HL-60/S4 treated with phorbol 12-myristate 13-acetate at 8.2 ng/mL for 4 days and 3 days (cell line): ENCODE measurements at regions not wholly inside any gene's neighbourhood (a gene's known extent, or its start where the extent isn't known, plus 50 kb on each side); places are given as distances from the start of the nearest gene placed in this dataset.

Experiments used
- in situ Hi-C: fragments of 300-500 bp; cut with MboI; formaldehyde crosslinking; loops from 2 replicates; pipeline ENCODE4 v1.15.0; 2022; ENCODE audit warnings: low sequenced_read_pairs

DNA sequence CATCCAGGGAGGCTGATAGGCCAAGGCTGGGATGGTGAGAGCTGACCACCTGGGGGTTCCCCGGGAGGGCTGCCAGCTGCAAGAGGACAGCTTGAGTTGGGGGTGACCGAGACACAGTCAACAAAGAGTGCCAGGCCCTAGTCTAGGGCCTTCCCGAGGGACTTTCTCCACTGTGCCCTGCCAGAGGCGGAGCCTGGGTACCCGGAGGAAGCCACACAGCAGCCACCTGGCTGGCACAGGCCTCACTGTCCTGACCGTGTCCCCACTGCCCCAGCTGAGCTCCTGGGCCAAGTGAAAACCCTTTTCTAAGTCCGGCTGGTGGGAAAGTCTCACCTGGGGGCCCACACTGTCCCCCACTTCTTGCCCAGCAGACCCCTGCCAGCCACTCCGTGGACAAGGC, 71.9 kb upstream of the GSE1 start:
- in situ Hi-C loops: no loop called here

DNA sequence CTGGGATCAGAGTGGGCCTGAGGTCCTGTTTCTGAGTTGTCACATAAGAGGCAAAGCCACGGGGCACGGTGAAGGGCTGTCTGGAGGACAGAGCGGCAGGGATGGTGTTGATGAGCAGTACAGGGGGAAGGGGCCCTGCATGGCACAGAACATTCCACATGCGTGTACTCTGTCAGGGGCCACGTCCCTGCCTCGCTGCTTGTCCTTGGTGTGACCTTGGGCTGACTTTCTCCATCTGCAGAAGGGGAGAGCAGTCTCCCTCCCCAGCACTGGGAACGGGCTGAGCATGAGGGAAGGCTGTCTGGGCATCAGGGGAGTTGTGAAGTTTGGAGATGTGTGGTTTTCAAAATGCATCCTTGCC, 71.5 kb upstream of the GSE1 start:
- in situ Hi-C loops: no loop called here

DNA sequence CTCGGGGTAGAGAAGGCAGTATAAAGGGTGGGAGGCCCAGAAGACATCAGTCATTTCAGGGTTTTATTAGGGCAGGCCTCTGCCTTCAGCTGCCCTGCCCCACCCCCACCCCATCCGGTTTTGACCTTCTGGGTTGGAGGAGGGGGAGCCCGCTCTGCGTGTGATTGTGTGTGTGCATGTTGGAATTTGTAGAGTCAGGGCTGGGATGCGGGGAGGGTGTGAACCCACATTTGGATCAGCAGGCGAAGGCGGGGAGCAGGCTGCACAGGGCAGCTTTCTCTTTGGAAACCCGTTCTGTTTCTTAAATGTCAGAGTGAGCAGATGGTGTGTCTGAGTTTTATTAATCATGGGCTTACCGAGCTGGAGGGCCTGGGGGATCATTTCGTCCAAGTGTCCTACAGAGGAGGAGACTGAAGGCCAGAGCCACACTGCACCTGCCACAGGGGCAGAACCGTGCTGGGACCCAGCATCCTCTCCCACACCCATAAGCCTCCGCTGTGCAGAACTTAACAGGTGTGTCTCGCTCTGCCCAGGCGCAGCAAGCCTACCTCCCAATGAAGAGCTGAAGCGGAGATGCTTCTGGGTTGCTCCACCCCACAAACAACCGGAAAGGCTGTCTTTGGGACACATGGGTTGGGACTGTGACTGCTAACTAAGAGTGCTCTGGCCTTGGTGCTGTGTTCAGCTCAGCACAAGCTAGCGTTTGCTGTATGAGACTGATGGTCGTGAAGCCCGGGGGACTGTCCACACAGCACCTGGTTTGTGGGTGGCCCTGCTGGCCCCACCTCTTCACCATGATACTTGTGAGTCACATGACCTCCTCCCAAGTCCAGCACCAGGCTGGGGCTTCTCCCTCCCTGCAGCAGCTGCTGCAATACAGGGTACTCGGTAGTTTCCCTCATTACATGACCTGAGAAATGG, 70.9 kb upstream of the GSE1 start:
- in situ Hi-C loops: no loop called here

GRCh38 chr16:85543536-85543935, 69.6 kb upstream of the GSE1 start:
- in situ Hi-C loops: no loop called here

DNA sequence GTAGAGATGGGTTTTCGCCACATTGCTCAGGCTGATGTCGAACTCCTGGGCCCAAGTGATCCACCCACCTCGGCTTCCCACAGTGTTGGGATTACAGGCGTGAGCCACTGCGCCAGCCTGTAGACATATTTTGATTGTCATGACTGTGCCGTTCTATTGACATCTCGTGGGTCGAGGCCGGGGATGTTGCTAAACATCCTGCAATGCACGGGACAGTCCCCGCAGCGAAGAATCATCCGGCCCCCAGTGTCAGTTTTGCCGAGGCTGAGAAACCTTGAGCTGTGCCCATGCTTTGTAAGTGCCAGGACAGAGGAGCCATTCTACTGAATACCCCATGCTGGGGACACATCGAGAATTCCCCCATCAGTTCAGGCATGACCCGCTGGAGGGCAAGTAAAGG, 69.1 kb upstream of the GSE1 start:
- in situ Hi-C loops: no loop called here

DNA sequence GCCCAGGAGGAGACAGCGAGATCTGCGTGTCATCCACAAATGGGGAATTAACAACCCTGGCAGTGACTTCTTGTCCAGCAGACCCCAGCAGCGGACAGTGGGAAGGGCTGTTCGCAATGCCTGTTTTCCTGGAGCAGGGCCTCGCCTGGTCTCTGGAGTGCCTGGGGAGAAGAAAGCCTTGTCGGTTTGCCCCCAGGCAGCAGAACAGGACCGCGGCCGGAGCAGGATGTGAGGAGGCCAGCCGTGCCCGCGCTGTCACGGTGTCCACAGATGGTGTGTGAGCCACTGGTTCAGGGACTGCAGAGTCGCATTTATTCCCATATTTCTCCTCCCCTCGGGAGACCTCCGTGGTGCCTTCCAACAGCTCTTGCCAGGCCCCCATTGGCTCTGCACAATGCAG, 68.5 kb upstream of the GSE1 start:
- in situ Hi-C loops: no loop called here

- in situ Hi-C loops: no loop called here
These were observed 67.8 kb upstream of the GSE1 start for GRCh38 chr16:85545227-85545818.

GRCh38 chr16:85546585-85547447, 66.3 kb upstream of the GSE1 start:
- in situ Hi-C loops: no loop called here

DNA sequence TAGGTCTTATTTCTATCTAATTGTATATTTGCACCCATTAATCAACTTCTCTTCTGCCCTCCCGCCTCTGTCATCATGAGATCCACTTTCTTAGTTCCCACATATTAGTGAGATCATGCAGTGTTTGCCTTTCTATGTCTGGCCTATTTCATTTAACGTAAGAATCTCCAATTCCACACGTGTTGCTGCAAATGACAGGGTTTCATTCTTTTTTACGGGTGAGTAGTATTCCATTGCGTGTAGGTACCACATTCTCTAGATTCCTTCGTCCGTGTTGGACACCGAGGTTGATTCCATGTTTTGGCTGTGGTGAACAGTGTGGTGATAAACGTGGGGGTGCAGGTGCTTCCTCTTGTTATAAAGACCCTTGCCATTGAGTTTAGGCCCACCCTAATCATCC, 64.7 kb upstream of the GSE1 start:
- in situ Hi-C loops: no loop called here

GRCh38 chr16:85549766-85550421, 63.2 kb upstream of the GSE1 start:
- in situ Hi-C loops: no loop called here

- in situ Hi-C loops: no loop called here
These were observed 62.7 kb upstream of the GSE1 start for GRCh38 chr16:85550422-85550864.

- in situ Hi-C loops: no loop called here
These were observed 61.9 kb upstream of the GSE1 start for GRCh38 chr16:85550953-85551924.

- in situ Hi-C loops: no loop called here
These were observed 60.1 kb upstream of the GSE1 start for GRCh38 chr16:85552980-85553435.

DNA sequence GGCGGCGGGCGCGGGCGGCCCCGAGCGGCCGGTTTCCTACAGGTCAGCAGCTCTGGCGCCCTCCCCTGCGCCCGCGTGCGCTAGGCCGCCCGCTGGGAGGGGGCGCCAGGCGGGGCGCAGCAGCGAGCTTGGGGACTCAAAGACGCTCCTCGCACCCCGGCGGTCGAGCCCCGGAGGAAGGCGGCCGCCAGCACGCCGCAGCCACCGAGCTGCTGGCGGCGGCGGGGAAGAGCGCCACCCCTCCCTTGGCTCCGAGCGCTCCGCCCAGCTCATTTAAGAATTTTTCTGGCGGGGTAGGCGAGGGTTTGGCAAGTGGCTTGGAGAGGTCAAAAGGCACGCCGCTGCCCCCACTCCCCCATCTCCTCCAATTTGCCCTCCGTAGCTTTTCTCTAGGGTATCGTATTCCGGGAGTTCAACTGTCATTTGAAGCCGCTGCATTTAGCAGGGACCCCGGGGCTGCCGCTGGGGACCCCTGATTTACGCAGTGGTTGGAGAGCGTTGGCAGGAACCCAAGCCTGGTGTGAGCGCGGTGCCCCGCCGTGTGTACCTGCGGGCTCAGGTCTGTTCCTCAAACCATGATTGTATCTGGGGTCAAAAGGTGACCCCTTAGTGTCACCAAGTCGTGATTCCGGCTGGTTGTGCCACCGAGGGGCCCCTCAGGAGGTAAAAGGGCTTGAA, 59.5 kb upstream of the GSE1 start:
- in situ Hi-C loops: no loop called here

DNA sequence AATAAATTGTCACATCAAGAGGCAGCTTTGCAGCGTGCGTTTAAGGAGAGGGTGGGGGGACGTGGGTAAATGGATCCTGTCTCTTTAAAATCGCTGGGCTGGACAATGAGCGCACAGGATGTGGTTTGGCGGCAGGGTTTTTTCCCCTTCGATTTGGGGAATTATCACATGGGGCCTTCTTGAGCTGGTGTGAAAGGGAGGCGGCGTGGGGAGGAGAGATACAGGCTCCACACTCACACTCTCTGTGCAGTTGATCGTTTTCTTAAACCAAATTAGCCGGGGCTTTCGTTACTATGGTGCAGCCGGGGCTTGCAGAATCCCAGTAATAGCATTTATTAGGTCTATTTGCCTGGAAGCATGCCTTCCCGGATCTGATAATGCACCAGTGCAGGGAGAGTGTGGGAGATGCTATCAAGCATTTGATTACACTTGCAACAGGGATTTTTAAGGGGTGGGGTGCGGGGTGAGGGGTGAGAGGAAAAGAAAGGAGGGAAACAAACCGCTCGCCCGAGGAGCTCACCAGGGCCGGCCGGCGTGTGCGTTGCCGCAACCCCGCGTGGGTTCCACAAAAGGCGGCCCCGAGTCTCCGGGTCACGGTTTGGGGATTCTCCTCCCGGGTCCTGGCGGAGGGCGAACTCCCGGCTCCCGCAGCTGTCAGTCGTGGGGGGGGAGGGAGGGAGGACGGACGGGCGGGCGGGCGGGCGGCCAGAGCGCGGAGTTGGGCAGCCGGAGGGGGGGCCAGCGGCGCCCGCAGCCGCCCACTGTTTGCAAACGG, 58.8 kb upstream of the GSE1 start:
- in situ Hi-C loops: no loop called here

- in situ Hi-C loops: no loop called here
These were observed 58.0 kb upstream of the GSE1 start for GRCh38 chr16:85554889-85555718.

DNA sequence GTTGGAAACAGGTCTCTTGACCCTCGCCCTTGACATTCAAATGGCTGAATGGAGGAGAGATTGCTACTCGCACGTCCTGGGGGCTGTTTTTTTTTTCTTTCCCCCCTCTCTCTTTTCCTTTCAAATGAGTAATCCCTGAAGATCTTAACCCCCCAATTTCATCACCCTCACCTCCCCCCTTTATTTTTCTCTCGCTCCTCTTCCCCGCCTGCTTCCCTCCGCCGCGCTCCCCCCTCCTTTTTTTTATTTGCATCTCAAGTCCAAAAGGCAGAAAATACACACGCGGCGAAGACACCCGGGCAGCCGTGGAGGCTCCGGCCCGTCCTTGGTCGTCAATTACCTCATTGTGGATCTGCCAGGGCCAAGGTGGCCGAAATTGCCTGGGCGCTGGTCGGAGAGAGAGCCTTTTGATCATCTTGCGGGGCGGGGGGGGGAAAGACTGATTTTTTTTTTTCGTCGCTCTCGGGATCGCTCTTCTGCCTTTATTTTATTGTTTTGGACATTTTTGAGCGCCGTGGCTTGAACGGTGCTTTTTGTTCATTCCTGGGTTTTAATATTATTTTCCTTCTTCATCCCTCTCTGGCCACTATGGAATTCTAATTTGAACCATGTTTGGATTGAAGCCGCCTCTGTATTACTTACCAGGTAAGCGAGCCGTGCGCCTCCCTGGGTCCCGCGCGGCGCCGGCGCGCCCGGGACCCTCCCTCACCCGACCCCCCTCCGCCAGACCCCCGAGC, 57.2 kb upstream of the GSE1 start:
- in situ Hi-C loops: no loop called here
